PC-3 (cell line): ENCODE measurements at regions not wholly inside any gene's neighbourhood (a gene's known extent, or its start where the extent isn't known, plus 50 kb on each side); places are given as distances from the start of the nearest gene placed in this dataset.

Source experiments
- ATAC-seq: fragments of 200-7000 bp; cut with Tn5 transposase; 2 replicates; pipeline ENCODE4 v1.9.1; 2020; ENCODE audit warnings: mild to moderate bottlenecking, moderate library complexity
- BruUV-seq: library from RNA; stranded (reverse); fragments of 400-500 nt; replicated peaks from 2 replicates; lab custom pipeline; 2021; lab: Mats Ljungman, UMichigan
- CTCF ChIA-PET: fragments of 300-600 bp; sonication (Branson Sonifier 250); formaldehyde crosslinking; loops from one replicate; lab custom pipeline; 2022; ENCODE audit warnings: antibody characterized with exemption; lab: Charles Lee
- POLR2A ChIA-PET: fragments of 300-600 bp; sonication (Branson Sonifier 250); formaldehyde crosslinking; loops from one replicate; lab custom pipeline; 2022; ENCODE audit warnings: antibody characterized with exemption; ENCODE audit not compliant: unreplicated experiment; lab: Charles Lee
- DNase-seq: peaks from one replicate; pipeline ENCODE4 v3.0.0-alpha.2; 2015
- H2AFZ ChIP-seq: fragments of 300-600 bp; sonication (generic); 2 replicates; pipeline ENCODE4 v1.6.0; 2016; ENCODE audit warnings: antibody characterized with exemption, low read length
- H3F3A ChIP-seq: fragments of 300-600 bp; sonication (generic); one replicate; pipeline ENCODE4 v1.6.0; 2017; ENCODE audit warnings: antibody characterized with exemption, low read length, control low read depth, mild to moderate bottlenecking; ENCODE audit not compliant: unreplicated experiment
- H3K27ac ChIP-seq: fragments of 300-600 bp; sonication (generic); 2 replicates; pipeline ENCODE4 v1.5.1; 2016; ENCODE audit warnings: mild to moderate bottlenecking, low read length
- H3K27me3 ChIP-seq: fragments of 300-600 bp; sonication (generic); 2 replicates; pipeline ENCODE4 v1.6.1; 2016; ENCODE audit warnings: low read length, mixed read lengths
- H3K36me3 ChIP-seq: fragments of 300-600 bp; sonication (generic); 2 replicates; pipeline ENCODE4 v1.6.1; 2016; ENCODE audit warnings: low read depth, mixed run types, low read length, mixed read lengths
- H3K4me1 ChIP-seq: fragments of 300-600 bp; sonication (generic); 2 replicates; pipeline ENCODE4 v1.5.1; 2016; ENCODE audit warnings: low read length; ENCODE audit not compliant: insufficient read depth
- H3K4me2 ChIP-seq: fragments of 300-600 bp; sonication (generic); 2 replicates; pipeline ENCODE4 v1.6.0; 2016; ENCODE audit warnings: low read length
- H3K4me3 ChIP-seq: fragments of 300-600 bp; sonication (generic); 2 replicates; pipeline ENCODE4 v1.5.1; 2016; ENCODE audit warnings: mild to moderate bottlenecking, low read length, mixed read lengths
- H3K79me2 ChIP-seq: fragments of 300-600 bp; sonication (generic); 2 replicates; pipeline ENCODE4 v1.6.1; 2017; ENCODE audit warnings: low read length, mixed read lengths
- H3K9ac ChIP-seq: fragments of 300-600 bp; sonication (generic); 2 replicates; pipeline ENCODE4 v1.6.0; 2016; ENCODE audit warnings: mild to moderate bottlenecking, low read length
- H3K9me2 ChIP-seq: fragments of 300-600 bp; sonication (generic); replicated peaks from 2 replicates; pipeline ENCODE4 v1.6.1; 2016; ENCODE audit warnings: mixed run types, low read length, mixed read lengths
- H3K9me3 ChIP-seq: fragments of 300-600 bp; sonication (generic); 2 replicates; pipeline ENCODE4 v1.6.1; 2016; ENCODE audit warnings: low read length, mixed read lengths
- H4K20me1 ChIP-seq: fragments of 300-600 bp; sonication (generic); 2 replicates; pipeline ENCODE4 v1.6.1; 2016; ENCODE audit warnings: low read length, mixed read lengths
- EZH2 ChIP-seq: fragments of 300-600 bp; sonication (generic); IDR thresholded peaks from one replicate; pipeline ENCODE4 v1.6.1; 2017; ENCODE audit warnings: antibody characterized with exemption, mild to moderate bottlenecking, low read length; ENCODE audit not compliant: unreplicated experiment
- EZH2phosphoT487 ChIP-seq: fragments of 300-600 bp; sonication (generic); IDR thresholded peaks from 2 replicates; pipeline ENCODE4 v1.6.1; 2018; ENCODE audit warnings: mild to moderate bottlenecking, antibody characterized with exemption, low read length, borderline replicate concordance
- intact Hi-C: fragments of 100-400 bp; cut with micrococcal nuclease; formaldehyde crosslinking; loops from 2 replicates; pipeline ENCODE4 v1.9.0; 2023
- TF ChIP-seq, protein P1 (sequence below): fragments of 300-600 bp; sonication (generic); conservative IDR thresholded peaks from 2 replicates; pipeline ENCODE4 v1.5.1; 2017; ENCODE audit warnings: antibody characterized with exemption, low read depth, mild to moderate bottlenecking, low read length

DNA sequence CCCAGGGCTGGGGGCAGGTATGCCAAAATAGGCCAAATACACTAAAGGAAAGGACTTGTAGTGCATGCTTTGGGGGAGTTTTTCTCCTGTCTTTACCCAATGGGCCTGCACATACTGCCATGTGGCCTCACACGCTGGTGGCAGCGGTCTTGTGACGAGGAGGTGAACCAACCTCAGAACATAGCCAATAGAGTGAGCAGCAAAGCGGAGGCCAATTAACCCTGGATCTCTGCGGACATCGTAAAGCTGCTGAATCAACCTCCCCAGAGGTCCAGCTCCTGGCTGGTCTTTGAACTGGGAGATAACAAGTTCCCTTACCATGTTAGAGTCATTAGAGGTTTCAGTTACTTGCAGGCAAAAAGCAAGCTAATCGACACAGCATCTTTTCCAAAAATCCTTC, 280.1 kb downstream of the PREX1 start:
- no peaks in the 10 kb centered on the region for H3K9me2 ChIP-seq
- POLR2A ChIA-PET, result no interaction called here
- intact Hi-C loops, result no loop called here
- H3K4me2 ChIP-seq, result no peak overlapping the region
- no peak overlapping the region for H3K9ac ChIP-seq
- H4K20me1 ChIP-seq, result no peaks in the 10 kb centered on the region
- no peaks in the 10 kb centered on the region for H3K36me3 ChIP-seq
- no peaks in the 10 kb centered on the region for H3K9me3 ChIP-seq
- H3K4me1 ChIP-seq, result no peaks in the 10 kb centered on the region
- H3K4me3 ChIP-seq, result no peak overlapping the region
- BruUV-seq, result no TSS peak
- H2AFZ ChIP-seq, result no peak overlapping the region
- TF ChIP-seq EZH2 (no peak), EZH2phosphoT487 (no peak)
- TF ChIP-seq, protein P1, sequence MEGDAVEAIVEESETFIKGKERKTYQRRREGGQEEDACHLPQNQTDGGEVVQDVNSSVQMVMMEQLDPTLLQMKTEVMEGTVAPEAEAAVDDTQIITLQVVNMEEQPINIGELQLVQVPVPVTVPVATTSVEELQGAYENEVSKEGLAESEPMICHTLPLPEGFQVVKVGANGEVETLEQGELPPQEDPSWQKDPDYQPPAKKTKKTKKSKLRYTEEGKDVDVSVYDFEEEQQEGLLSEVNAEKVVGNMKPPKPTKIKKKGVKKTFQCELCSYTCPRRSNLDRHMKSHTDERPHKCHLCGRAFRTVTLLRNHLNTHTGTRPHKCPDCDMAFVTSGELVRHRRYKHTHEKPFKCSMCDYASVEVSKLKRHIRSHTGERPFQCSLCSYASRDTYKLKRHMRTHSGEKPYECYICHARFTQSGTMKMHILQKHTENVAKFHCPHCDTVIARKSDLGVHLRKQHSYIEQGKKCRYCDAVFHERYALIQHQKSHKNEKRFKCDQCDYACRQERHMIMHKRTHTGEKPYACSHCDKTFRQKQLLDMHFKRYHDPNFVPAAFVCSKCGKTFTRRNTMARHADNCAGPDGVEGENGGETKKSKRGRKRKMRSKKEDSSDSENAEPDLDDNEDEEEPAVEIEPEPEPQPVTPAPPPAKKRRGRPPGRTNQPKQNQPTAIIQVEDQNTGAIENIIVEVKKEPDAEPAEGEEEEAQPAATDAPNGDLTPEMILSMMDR, result no peak
- DNase-seq (no peak), ATAC-seq (no peak)
- CTCF ChIA-PET, result no interaction called here
- H3K27me3 ChIP-seq, result peaks cover 70% of the 10 kb centered on the region
- H3K27ac ChIP-seq, result no peak overlapping the region
- no peaks in the 10 kb centered on the region for H3K79me2 ChIP-seq
- H3F3A ChIP-seq, result no peaks in the 10 kb centered on the region

DNA sequence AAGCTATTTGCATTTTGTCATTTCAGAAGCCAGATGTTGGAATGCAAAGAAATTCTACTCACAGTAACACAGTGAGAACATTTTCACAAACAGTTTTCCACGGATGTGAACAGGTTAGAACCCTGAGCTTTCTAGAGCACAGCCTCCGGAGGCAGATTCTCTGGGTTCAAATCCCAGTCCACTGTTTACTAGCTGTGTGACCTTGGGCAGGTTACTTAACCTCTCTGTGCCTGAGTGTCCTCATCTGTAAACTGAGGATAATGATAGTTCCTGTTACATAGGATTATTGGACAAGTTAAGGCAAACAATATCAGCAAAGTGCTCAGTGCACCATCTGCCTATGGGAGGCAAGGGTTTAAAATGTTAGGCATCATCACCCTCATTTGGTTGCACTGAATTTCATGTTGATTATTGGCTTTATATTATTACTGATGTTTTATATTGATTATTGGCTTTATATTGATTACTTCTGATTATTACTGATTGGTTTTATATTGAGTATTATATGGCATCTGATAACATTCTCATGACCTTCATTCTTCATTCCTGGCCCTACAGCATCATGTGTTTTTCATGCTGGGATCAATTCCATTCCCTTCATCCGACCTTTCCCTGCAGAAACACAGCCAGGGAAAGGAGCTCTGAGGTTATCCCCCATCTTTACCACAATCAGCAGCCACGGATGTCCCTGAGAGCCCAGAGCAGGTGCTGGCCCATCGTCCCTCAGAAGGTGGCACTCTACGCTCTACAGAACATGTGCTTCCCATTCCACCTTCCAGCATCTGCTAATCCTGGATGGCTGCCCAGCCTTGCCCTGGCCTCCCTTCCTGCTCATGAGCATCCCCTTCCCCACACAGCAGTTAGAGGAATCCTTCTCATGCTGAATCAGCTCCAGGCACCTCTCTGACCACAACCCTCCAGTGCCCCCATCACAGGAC, 283.1 kb downstream of the PREX1 start:
- DNase-seq (peak; percentile 8), ATAC-seq (no peak)
- Histone ChIP-seq H3K9ac (no peak overlapping the region), H3K4me1 (peaks cover 1% of the 10 kb centered on the region), H4K20me1 (no peaks in the 10 kb centered on the region), H3K4me3 (no peak overlapping the region), H3K9me2 (no peaks in the 10 kb centered on the region), H3K27me3 (peaks cover 60% of the 10 kb centered on the region), H3K4me2 (no peak overlapping the region), H3F3A (no peaks in the 10 kb centered on the region), H3K27ac (no peak overlapping the region), H3K9me3 (no peaks in the 10 kb centered on the region), H2AFZ (no peak overlapping the region), H3K79me2 (no peaks in the 10 kb centered on the region), H3K36me3 (no peaks in the 10 kb centered on the region)
- ChIA-PET POLR2A (no interaction called here), CTCF (interaction anchor here (1.0 kb wide), 1 partner anchor 76 kb away, joined by 3 read pairs; no protein-coding TSS in a partner anchor)
- BruUV-seq, result no TSS peak
- intact Hi-C loops, result no loop called here
- TF ChIP-seq, protein P1, result no peak
- TF ChIP-seq EZH2 (no peak), EZH2phosphoT487 (no peak)

DNA sequence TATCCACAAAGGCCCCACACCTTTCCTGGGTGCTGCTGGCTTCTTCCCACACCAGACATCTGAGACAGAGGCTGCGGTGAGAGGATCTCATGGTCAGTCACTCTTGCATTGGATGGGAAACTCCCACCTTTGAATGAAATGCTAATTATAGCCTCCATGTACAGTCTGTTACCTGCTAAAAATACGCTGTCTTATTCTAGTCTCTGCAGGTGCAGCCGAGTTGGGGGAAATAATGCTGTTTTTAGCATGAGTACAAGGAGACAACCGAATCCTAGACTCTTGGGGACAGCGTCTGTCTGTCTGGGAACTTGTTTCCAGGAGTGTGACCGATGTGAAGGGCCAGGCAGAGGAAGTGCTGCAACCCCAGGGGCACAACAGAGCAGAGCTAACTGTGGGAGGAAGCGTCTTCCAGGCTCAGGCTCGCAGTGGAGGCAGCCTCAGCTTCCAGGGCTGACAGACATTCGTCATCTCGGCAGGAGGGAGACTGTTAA, 286.2 kb downstream of the PREX1 start:
- no peaks in the 10 kb centered on the region for H4K20me1 ChIP-seq
- no TSS peak for BruUV-seq
- H3K27ac ChIP-seq, result no peak overlapping the region
- peaks cover 22% of the 10 kb centered on the region for H3K4me1 ChIP-seq
- H3K36me3 ChIP-seq, result no peaks in the 10 kb centered on the region
- H3K27me3 ChIP-seq, result peaks cover 35% of the 10 kb centered on the region; the same call in 1 of the 2 replicates
- no peaks in the 10 kb centered on the region for H3K9me3 ChIP-seq
- DNase-seq, result no peak
- H3K9me2 ChIP-seq, result no peaks in the 10 kb centered on the region
- H3K79me2 ChIP-seq, result no peaks in the 10 kb centered on the region
- no peak overlapping the region for H2AFZ ChIP-seq
- TF ChIP-seq, protein P1, result no peak
- no peak for TF ChIP-seq EZH2phosphoT487
- TF ChIP-seq EZH2, result no peak
- no peaks in the 10 kb centered on the region for H3F3A ChIP-seq
- intact Hi-C loops, result no loop called here
- ChIA-PET POLR2A (no interaction called here), CTCF (no interaction called here)
- no peak for ATAC-seq
- H3K4me2 ChIP-seq, result no peak overlapping the region
- no peak overlapping the region for H3K4me3 ChIP-seq
- no peak overlapping the region for H3K9ac ChIP-seq
